NCI-H526 treated with DMSO at 0.1 percent for 48 hours (cell line): ENCODE measurements at regions not wholly inside any gene's neighbourhood (a gene's known extent, or its start where the extent isn't known, plus 50 kb on each side); places are given as distances from the start of the nearest gene placed in this dataset.
"Not testable (repeated sequence)": the region's sequence is repeated elsewhere in the genome, so short reads cannot be mapped to it uniquely, and the experiment has no call there.

Experiments used
- DNase-seq: peaks from one replicate; lab custom pipeline; 2025; lab: John Stamatoyannopoulos, UW

DNA sequence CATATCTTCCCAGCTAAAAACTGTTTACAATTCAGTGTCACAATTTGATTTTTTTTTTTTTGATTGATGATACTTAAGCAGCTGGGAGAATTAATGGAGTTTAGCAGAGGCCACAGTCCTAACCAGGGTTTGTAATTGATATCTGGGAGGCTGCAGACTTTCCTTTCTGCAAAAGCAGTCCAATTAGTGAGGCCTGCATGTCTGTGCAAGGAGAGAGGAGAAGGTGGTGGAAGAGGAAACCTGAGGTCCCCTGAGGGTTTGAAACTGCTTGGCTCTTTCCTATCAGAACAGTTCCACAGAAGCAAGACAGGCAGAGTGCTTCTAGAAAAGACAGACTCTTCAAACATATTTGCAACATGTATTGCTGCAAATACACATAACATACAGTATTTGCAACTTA, 160.8 kb upstream of the KRR1 start:
- no peak for DNase-seq

DNA sequence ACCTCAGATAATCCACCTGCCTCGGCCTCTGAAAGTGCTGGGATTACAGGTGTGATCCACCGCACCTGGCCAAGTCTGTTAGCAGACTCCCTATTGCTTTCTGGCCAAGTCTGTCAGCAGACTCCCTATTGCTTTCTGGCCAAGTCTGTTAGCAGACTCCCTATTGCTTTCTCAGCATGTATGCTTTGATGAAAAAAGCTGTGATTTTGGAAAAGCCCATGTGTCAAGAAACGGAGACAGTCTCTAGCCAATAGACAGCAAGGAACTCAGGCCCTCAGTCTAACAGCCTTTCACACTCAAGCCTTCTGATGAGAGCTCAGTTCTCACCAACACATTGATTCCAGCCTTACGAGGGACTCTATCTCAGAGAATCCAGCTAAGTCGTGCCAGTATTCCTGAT, 158.8 kb upstream of the KRR1 start:
- no peak for DNase-seq

DNA sequence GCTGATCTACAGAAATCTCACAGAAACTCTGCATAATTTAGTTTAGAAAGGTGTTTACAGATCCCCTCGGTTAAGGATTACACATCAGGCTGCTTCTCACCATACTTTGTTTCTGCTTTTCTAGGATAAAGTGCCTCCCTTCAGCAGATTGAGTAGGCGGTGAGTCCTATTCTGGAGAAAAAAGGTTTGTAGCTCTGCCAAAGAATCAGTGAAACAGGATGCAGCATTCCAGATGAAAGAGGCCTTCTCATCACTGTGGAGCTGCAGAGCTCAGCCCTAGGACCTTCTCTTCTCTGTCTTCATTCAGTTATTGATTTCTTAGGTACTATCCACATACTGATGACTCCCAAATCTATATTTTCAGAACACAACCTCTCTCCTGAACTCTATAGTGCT, 155.5 kb upstream of the KRR1 start:
- DNase-seq: no peak

DNA sequence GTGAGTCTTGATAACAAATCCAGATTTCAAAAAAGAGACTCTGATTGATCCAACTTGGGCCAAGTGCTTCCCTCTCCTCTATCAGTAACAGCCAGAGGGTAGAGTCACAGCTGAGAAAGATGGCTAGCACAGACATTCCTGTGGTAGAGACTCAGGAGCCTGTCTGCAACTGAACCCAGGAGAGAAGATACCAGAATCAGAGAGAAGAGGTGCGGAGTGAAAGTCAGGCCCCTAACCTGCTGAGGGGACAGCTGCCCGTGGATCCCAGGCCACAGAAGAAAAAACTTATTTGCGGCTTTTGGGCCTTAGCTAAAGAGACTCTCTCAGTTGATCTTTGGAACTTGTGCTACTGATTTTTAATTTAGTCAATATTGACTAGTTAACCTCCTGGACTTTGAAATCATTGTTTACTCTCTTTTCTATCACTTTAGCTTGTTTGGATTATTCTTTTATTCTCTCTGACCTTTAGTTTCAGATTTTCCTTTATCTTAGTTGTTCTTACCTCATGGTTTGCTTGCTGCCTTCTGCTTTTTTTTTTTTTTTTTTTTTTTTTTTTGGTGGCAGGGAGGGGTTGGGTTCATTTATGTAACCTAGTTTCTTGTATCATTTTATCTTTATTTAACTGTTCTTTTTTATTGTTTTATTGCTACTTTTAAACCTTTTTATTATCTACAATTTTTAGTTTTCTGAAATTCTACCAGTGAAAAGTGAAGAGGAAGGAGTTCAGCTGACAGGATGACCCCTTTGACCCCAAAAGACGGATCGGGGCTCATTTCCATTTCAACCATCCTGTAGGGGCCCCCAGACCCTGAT, 154.9 kb upstream of the KRR1 start:
- DNase-seq: no peak

DNA sequence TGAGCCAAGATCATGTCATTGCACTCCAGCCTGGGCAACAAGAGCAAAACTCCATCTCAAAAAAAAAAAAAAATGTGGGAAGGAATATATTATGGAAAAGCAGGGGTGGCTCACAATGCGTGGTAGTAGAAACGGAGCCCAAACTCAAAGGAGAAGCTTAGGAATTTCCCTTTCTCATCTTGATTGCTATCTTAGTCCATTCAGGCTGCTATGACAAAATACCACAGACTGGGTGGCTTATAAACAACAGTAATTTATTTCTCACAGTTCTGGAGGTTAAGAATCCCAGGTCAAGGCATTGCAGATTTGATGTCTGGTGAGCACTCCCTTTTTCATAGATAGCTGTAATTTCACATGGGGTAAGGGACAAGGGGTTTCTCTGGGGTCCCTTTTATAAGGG, 153.8 kb upstream of the KRR1 start:
- no peak for DNase-seq

DNA sequence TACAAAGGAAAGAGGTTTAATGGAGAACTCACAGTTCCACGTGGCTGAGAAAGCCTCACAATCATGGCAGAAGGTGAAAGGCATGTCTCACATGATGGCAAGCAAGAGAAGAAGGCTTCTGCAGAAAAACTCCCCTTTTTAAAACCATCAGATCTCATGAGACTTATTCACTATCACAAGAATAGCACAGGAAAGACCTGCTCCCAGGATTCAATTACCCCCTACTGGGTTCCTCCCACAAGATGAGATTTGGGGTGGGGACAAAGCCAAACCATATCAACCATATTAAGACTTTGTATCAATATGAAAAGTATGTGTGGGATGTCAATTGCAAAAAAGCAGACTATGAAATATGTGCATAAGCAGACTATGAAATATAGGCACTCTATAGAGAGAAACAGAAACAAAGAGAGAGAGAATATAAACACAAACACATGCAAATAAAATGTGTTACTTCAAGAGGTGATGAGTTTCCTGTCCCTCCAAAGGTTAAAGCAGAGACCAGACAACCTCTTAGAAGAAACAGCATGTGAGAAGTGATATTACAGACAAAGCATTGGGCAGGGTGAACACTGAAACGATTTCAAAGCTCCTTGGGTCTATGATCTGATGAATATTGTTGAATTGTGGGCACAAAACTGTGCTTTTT, 151.2 kb upstream of the KRR1 start:
- DNase-seq: no peak

DNA sequence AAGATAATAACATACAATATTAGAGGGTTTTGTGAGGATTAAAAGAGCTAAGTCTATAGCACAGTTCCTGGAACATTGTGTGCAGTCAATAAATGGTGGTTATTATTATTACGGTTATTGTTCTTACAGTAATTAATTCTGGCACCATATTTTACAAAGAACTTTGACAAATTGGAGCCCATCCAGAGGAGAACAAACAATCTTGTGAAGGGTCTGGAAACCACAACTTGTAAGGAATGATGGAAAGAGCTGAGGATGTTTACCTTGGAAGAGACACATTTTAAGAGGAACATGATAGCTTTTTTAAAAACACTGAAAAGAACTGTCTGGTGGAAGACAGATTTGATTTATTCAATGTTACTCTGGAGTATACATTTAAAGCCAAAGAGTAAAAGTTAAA, 150.5 kb upstream of the KRR1 start:
- DNase-seq: no peak

DNA sequence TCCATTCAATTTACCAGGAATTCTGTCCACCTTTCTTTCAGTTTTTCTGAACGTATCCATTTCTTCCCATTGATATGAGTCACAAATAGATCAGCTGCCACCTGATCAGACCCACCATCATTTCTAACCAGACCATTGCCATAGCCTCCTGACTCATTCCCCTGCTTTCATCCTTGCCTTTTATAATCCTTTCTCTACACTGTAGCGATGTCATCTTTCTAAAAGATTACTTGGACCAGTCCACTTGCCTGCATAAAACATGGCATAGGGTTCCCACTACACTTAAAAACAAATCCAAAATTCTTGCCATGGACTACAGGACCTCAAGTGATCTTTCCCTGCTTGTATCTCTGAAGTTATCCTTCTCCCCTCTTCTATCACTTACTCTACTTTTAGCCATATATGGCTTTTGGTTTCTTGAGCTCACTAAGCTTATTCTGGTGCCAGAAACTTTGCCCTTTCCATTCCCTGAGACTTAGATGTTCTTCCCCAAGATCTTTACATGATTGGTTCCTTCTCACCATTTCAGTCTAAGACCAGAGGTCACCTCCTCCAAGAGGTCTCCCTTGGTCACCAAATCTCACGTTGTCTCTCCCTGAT, 149.5 kb upstream of the KRR1 start:
- DNase-seq: no peak

DNA sequence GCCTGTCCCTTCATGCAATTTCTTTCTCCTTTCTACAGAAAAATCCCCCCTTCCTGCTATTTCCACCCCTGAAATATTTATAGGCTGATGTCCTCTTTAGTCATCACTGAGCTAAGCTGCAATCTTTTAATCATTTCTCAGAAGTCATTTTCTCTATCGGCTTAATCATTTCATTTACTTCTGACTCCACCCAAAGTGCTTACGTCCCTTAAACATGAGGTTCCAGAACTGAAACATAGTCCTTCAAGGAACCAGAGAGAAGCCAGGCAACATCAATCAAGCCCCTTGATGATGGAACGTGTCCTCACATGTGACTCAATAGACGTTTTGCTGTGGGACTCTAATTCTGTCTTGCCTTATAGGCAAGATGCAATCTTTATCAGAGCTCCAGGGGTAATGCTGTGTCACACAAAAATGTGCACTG, 148.7 kb upstream of the KRR1 start:
- no peak for DNase-seq

DNA sequence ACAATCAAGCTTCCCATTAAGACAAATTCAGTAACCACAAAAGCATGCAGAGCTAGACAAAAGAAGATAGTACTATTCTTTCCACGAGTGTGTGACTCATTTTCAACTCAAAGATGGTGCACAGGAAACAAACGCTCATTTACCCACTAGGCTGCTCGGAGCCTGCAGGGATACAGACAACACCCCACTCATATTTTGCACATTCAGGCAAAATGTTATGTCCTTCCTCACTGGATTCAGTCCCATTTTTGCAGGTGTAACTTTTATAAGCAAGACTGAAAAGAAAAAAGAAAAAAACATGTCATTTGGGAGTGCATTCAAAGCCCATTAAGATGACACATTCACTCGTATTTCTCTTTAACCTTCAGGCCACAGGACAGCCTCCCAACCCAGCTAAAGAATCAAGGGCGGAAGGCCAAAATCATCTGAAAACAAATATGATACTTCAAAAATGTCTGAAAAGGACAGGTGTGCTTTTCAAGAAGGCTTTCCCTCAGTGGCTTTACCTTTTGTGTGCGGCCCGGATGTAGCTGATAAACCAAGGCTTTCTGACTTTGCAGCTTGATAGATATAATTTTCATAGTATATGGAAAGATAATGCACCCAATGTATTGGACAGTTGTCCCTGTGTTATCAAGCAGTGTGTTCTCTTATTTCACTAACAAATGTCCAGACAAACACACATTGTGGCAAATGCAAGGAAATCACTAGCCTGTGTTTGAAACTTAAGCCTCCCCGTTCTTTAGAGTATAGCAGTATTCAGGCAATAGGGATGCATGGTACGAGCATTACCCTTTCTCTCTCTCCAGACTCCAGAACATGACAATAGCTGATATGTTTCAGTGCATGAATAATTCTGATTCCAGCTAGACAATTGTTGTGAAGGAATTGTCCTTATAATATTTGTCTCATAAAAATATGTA, 147.8 kb upstream of the KRR1 start:
- peak; percentile 92 for DNase-seq

DNA sequence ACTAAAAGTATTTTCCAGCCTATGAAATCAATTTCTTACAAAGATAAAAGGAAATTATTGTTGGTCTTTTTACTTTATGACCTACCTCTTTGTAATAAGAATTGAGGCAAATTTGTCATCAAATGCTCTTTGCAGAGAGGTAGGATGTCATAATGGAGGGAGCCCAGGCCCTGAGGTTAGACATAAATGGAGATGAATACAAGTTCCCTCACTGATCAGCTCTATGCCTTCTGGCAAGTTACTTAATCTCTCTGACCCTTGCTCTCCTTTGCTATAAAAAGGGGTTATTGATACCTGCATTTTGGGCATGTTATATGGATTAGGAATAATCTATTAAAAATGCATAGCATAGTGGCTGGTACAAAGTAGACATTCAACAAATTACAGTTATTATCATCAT, 146.9 kb upstream of the KRR1 start:
- no peak for DNase-seq

DNA sequence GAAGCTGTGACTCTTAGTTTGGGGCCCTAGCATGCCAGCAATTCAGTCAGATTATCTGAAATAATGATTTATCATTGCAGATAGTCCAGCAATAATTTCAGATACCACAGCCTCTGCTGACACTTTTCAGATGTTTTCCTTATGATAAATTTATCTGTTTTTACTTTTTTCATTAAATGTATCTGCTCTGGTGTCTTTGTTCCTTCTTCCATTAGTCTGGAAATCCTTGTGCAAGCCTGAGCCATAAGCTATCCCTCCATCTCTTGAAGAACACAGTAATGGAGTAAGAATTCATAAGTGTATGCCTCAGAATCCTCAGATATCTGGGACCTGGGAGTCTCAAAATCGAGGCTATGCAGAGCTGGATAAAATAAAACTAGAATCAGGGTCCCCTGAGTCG, 146.4 kb upstream of the KRR1 start:
- DNase-seq: no peak

DNA sequence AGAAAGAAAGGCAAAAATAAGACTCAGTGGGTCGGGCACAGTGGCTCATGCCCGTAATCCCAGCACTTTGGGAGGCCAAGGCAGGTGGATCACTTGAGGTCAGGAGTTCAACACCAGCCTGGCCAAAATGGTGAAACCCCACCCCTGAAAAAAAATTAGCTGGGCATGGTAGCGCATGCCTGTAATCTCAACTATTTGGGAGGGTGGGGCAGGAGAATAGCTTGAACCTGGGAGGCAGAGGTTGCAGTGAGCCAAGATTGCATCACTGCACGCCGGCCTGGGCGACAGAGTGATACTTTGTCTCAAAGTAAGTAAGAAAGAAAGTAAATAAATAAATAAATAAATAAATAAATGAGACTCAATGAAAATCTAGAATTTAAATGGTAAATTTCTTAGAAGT, 145.9 kb upstream of the KRR1 start:
- DNase-seq: not testable (repeated sequence)

DNA sequence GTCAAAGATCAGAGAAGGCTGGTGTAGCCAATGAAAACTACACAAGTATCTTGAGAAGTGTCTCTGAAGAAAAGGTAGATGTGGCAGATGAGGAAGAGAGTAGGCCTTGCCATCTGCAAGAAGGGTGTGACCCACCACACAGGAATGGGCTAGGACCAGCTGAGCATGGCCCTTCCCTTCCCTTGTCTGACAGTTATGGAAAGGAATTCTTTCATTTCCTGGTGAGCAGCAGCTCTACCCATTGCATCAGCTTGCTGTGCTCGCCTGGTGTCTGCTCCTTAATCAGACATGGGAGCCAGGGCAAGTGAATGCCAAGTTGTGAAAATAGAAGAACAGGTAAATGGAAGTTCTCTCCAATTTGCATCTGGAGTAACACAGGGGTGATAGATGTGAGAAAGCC, 145.2 kb upstream of the KRR1 start:
- DNase-seq: no peak

DNA sequence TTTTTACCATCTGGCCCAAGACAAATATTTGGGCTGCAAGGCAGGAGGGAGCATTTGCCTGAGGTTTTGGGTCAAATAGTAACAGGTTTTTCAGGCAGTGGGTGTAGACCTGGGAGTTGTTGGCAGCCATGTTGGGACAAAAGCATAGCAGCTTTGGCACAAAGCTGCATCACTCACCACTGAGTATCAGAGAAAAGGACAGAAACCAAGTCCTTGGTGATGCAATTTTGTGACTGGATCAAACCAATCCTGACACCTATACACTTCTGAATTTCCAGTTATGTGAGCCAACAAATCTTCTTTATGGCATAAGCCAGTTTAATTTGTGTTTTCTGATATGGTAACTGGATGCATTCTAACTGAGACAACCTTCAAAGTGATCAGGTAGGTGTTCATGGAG, 144.8 kb upstream of the KRR1 start:
- DNase-seq: no peak

DNA sequence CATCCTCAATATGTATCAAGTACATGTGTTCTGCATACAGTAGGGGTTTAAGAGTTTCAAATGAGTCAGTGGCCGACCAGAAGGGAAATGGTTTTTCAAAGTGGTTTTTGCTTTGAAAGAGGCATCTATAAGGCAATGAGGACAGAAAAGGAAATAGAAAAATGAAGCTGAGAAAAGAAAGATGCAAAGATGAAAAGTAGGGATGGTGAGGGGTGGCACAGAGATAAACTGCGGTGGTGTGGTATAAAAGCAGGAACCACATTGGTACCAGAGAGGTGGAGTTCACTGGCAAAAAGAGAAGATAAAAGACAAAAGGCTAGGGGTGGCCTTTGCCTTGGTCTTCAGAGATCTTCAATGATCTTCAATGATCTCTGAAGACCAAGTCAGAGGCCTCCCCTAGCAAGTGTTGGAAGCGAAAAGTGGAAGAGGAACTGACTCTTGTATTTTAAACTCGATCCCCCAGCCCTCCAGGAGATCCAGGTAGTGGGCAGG, 144.0 kb upstream of the KRR1 start:
- no peak for DNase-seq

DNA sequence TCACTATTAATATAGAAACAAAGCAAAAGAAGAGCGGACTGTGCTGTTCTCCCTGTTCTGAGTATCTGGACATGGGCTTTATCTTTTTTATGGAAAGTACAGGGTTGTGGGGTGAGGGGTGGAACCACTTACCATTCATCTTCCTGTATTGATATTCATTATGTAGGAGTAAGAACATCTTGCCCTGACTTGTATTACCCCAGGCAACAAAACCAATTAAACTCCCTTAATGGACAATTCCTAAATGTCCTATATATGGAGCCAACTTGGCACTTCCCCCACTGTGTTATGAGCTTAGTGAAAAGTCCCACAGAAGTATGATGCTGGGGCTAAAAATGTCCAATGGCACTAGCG, 139.9 kb upstream of the KRR1 start:
- DNase-seq: no peak

DNA sequence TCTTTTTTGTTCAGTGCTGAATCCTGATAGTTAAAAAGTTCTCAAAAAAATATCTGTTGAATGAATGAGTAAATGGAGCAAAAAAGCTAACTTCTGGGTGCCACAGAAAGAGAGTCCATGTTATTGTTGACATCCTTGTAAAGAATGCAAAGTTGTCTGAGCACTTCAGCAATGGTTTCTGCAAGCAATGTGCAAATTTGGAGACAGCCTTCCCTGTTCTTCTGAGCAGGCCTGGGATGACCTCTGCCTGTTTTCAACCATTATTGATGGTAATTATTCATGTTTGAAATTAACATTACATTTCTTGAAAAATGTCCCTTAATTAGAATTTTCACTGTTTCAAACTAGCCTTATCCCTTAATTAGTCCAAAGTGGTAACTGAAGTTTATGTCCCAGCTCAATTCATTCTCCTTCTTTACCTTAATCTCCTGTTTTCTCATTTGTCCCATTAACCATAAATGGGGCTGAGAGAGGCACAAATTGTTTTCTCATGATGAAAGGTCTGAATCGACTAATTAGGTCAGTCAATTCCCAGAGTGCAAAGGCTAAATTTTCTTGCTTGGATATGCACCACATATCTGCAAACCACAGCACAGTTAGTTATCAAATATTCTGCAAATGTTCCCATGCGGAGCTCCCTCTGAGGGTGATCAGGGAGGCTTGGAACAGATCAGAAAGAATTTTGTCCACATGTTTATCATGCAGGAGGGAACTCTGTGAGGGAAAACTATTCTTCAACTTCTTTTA, 139.4 kb upstream of the KRR1 start:
- no peak for DNase-seq

DNA sequence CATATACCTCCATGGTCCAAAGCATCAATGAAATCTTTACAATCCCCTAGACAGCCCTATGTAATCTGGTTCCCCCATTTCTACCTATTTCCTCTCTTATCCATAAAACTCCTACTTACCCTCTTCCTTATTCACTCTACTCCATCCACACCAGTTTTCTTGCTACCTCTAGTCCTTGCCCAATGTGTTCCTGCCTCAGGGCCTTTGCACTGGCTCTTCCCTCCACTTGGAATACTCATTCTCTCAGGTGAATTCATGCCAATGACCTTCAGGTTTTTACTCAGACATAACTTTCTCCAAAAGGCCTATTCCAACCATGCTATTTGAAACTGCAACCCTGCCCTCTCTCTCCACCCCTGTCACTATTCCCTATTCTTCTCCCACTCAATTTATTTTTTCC, 138.7 kb upstream of the KRR1 start:
- no peak for DNase-seq

DNA sequence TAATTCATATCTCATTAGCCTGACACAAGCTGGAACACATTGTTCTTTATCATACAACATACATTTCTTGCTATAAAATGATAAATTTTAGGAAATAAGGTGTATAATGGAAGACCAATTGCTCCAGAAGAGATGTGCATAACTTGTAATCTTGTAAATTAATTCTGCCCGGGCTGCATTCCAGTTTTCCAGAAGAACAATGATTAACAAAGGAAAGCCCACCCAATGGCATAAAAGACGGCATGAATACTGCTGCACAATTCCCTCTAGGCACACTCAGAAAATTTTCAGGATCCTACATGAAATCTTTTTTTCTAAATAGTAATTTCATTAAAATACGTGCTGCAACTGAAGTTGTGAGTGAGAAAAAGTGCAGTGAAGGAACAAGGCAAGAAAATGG, 137.4 kb upstream of the KRR1 start:
- DNase-seq: no peak

DNA sequence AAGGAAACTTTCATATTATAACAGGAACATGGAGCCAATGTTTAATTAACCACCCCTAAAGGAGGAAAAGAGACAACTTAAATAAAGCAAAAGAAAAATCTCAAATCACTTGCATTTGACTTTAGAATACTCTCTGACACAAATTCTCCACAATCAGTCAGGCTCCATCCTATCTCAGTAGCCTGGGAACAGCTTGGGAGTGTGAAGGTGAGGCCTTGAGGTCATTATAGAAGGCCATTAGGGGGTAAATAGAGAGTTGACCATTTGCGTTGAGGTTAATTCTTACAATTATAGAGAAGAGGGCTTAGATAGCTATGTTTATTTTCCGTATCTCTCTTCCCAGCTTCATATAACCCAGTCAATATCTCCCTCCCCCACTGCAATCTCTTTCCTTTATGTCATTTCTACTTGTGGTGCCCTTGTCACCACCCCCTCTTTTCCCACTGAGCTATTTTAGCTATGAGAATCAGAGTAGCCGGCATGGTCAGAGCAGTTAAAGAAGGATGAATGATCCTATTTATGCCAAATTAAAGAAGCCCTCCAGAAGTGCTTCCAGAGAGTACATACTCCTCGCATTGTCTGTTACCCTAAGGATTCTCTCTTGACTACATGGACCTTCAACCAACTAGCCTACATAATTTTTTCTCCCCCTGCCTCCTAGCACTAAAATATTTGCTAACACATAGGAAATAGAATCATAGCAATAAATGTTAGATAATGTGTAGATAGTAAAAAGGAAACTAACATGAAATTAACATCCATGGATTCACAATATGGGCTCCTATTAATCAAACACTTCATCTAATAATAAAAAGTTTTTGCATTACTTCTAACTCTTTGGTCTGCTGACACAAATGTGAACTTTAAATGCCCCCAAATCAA, 135.2 kb upstream of the KRR1 start:
- no peak for DNase-seq
